ENCODE measurements at regions not wholly inside any gene's neighbourhood (a gene's known extent, or its start where the extent isn't known, plus 50 kb on each side); places are given as distances from the start of the nearest gene placed in this dataset.

DNA sequence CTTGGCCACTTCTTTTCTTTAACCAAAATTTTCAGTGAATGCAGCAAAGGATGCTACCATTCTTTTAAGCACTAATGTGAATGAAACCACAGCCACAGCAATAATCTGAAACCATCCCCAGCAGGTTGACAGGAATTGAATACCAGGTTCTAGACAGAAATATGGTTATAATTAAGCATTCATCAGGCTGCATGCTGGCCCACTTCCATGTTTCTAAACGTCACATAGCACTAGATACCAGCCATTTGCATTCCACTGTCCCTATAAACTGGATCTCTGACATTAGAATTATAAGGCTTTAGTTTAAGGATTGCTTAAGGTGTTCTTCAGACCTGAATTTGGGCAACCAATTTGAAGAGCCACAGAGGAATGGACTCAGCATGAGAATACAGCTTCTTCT, 340.8 kb upstream of the KLF6 start:
- no peak for ATAC-seq
- POLR2A ChIA-PET = no interaction called here
- no peak for DNase-seq
- no peak overlapping the region for H3K27ac Mint-ChIP-seq
- peaks cover 4% of the 10 kb centered on the region for H3K36me3 Mint-ChIP-seq (ENCODE audit: low read depth)
- H3K27me3 Mint-ChIP-seq = no peaks in the 10 kb centered on the region
- peaks cover 18% of the 10 kb centered on the region for H3K9me3 Mint-ChIP-seq
- intact Hi-C loops (cut with micrococcal nuclease) = no loop called here
- TF ChIP-seq, protein P1, sequence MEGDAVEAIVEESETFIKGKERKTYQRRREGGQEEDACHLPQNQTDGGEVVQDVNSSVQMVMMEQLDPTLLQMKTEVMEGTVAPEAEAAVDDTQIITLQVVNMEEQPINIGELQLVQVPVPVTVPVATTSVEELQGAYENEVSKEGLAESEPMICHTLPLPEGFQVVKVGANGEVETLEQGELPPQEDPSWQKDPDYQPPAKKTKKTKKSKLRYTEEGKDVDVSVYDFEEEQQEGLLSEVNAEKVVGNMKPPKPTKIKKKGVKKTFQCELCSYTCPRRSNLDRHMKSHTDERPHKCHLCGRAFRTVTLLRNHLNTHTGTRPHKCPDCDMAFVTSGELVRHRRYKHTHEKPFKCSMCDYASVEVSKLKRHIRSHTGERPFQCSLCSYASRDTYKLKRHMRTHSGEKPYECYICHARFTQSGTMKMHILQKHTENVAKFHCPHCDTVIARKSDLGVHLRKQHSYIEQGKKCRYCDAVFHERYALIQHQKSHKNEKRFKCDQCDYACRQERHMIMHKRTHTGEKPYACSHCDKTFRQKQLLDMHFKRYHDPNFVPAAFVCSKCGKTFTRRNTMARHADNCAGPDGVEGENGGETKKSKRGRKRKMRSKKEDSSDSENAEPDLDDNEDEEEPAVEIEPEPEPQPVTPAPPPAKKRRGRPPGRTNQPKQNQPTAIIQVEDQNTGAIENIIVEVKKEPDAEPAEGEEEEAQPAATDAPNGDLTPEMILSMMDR (IDR thresholded peaks at IDR 0.05) = no peak
- CTCF ChIA-PET = no interaction called here
- peaks cover 26% of the 10 kb centered on the region for H3K4me1 Mint-ChIP-seq (ENCODE audit: low read depth)
- no peak overlapping the region for H3K4me3 Mint-ChIP-seq

DNA sequence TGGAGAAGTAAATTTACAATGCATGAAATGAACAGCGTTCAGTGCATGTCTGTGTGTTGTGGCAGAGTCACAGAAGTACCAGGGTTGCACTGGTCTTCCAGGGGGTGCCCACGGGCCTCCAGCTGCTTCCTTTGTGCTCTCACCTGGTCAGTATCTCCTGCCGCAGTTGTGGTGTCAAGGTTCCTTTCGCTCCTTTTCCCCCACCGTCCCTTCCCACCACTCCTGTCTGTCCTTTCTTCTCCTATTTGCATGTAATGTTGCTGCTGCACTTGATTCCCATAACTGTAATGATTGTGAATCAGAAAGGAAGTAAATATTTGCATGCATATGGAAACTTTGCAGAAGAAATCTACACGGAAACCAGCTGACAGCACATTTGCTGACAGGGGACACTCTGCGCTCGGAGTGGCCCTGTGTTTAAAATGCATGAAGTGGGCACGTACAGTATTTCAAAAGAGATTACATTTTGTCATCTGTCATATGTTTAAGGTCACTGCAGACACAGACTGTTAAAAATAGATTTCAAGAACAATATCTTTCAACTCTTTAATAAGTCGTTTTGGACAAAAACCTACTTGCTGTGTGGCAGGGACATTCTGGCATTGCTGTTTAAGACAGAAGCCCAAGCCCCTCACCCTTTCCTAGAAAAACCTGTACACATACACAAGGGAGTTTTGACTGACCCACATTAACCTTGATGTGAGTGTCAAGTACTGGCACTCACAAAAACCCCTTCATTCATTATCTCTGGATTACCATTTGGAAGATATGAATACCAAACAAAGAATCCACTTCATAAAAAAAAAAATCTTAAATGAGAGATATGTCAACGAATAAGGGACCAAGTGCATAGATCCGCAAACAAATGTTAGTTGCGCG, 336.7 kb upstream of the KLF6 start:
- H3K27me3 Mint-ChIP-seq = no peaks in the 10 kb centered on the region
- CTCF ChIA-PET = no interaction called here
- H3K4me3 Mint-ChIP-seq = no peak overlapping the region
- POLR2A ChIA-PET = interaction anchor here (0.7 kb wide), 1 partner anchor 9 kb away, joined by 3 read pairs; no protein-coding TSS in a partner anchor
- DNase-seq (no peak), ATAC-seq (no peak)
- intact Hi-C loops (cut with micrococcal nuclease) = no loop called here
- peaks cover 15% of the 10 kb centered on the region for H3K9me3 Mint-ChIP-seq
- TF ChIP-seq, protein P1 (IDR thresholded peaks at IDR 0.05) = no peak
- no peak overlapping the region for H3K27ac Mint-ChIP-seq
- peaks cover 9% of the 10 kb centered on the region for H3K4me1 Mint-ChIP-seq (ENCODE audit: low read depth)
- peaks cover 4% of the 10 kb centered on the region for H3K36me3 Mint-ChIP-seq (ENCODE audit: low read depth)

DNA sequence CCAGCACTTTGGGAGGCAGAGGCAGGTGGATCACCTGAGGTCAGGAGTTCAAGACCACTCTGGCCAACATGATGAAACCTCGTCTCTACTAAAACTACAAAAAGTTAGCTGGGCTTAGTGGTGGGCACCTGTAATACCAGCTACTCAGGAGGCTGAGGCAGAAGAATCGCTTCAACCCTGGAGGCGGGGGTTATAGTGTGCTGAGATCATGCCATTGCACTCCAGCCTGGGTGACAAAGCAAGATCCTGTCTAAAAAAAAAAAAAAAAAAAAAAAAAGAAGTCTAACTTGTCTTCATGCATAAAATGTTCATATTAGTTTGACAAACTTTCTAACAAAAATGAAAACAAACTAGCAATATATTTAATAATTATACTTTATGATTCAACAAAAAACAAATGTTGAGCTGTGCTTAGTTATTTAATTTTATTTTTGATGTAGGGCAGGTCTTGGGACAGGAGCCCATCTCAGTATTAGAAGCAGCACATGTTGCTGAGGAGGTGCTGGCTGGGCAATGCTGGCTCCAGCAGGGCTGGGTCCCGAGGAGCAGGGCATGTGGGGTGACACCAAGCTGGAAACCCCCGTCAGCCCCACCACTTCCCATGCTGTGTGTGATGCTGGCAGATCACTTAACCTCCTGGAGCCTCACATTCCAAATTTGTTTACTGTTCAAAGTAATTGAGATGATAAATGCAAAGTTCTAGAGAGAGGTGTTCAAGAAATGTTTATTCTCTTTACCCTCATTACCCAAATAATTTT, 335.3 kb upstream of the KLF6 start:
- ChIA-PET POLR2A (no interaction called here), CTCF (no interaction called here)
- DNase-seq = peak; percentile 21
- peaks cover 9% of the 10 kb centered on the region for H3K4me1 Mint-ChIP-seq (ENCODE audit: low read depth)
- H3K9me3 Mint-ChIP-seq = peaks cover 7% of the 10 kb centered on the region
- no peaks in the 10 kb centered on the region for H3K36me3 Mint-ChIP-seq (ENCODE audit: low read depth)
- TF ChIP-seq, protein P1 (IDR thresholded peaks at IDR 0.05) = no peak
- peak; percentile 39 for ATAC-seq
- H3K27me3 Mint-ChIP-seq = no peaks in the 10 kb centered on the region
- no peak overlapping the region for H3K27ac Mint-ChIP-seq
- H3K4me3 Mint-ChIP-seq = no peak overlapping the region
- intact Hi-C loops (cut with micrococcal nuclease) = no loop called here

DNA sequence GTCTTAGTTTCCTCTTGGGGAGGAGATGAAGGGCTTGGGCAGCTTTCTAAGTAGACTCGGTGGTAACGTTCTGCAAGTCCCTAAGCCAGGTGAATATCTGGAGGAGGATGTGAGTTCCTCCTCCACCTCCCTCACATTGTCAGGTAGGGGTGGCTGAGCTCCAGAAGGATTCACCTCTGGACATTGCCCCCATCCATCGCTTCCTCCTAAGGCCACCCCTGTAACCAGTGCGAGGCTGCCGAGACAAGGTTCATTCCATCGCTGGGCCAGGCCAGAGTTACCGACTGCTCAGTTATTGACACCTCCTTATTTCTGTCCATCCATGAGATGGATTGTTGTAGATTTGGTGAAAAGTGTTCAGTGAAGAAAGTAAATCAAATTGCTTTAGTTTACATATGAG, 334.1 kb upstream of the KLF6 start:
- TF ChIP-seq, protein P1 (IDR thresholded peaks at IDR 0.05) = no peak
- Mint-ChIP-seq H3K27me3 (no peaks in the 10 kb centered on the region), H3K36me3 (ENCODE audit: low read depth) (no peaks in the 10 kb centered on the region), H3K4me1 (ENCODE audit: low read depth) (peaks cover 9% of the 10 kb centered on the region), H3K9me3 (peaks cover 7% of the 10 kb centered on the region), H3K4me3 (no peak overlapping the region), H3K27ac (no peak overlapping the region)
- ChIA-PET POLR2A (interaction anchor here (0.6 kb wide), 1 partner anchor 138 kb away, joined by 3 read pairs; no protein-coding TSS in a partner anchor), CTCF (interaction anchor here (1.3 kb wide), 1 partner anchor 9 kb away, joined by 3 read pairs; no protein-coding TSS in a partner anchor)
- no peak for DNase-seq
- ATAC-seq = no peak
- intact Hi-C loops (cut with micrococcal nuclease) = no loop called here

DNA sequence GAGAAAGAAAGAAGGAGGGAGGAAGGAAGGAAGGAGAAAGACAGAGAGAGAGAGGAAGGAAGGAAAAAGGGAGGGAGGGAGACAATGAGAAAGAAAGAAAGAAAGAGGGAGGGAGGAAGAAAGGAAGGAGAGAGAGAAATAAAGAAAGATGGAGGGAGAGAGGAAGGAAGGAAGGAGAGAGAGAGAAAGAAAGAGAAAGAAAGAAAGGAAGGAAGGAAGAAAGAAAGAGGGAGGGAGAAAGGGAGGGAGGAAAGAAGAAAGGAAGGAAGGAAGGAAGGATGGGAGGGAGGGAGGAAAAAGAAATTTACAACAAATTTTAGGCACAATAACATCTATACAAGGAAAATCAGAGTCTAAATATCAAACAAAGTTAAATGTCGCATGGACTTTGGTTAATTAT, 332.6 kb upstream of the KLF6 start:
- ChIA-PET POLR2A (no interaction called here), CTCF (no interaction called here)
- peaks cover 9% of the 10 kb centered on the region for H3K4me1 Mint-ChIP-seq (ENCODE audit: low read depth)
- H3K9me3 Mint-ChIP-seq = peaks cover 7% of the 10 kb centered on the region
- no peak for DNase-seq
- no peak overlapping the region for H3K4me3 Mint-ChIP-seq
- no peak overlapping the region for H3K27ac Mint-ChIP-seq
- TF ChIP-seq, protein P1 (IDR thresholded peaks at IDR 0.05) = no peak
- no peaks in the 10 kb centered on the region for H3K27me3 Mint-ChIP-seq
- H3K36me3 Mint-ChIP-seq (ENCODE audit: low read depth) = no peaks in the 10 kb centered on the region
- intact Hi-C loops (cut with micrococcal nuclease) = no loop called here
- ATAC-seq = no peak
